ENCODE measurements at regions not wholly inside any gene's neighbourhood (a gene's known extent, or its start where the extent isn't known, plus 50 kb on each side); places are given as distances from the start of the nearest gene placed in this dataset.

DNA sequence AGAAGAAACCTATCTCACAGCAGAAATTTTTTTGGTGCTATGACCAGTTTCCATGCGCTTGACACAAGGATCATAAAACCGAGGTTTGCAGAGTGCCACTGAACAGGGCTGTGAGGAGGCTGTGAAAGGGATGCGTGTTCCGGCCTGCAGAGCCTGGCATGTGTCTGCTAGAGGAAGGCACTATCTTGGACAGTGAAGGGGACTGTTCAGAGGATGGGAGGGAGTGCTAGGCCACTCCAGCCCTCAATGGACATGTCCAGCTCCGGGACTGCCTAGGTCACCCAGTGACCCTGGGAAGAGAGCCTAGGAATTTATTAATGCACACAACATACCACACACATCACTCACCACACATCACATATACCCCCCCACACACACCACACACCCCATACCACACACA is 275.9 kb downstream of the GADD45G start:
- H3K4me3 Mint-ChIP-seq = no peak overlapping the region
- ChIA-PET POLR2A (no interaction called here), CTCF (interaction anchor here (2.0 kb wide), 1 partner anchor 278 kb away, joined by 5 read pairs; no protein-coding TSS in a partner anchor)
- no peak overlapping the region for H3K27ac Mint-ChIP-seq
- H3K27me3 Mint-ChIP-seq = no peaks in the 10 kb centered on the region
- intact Hi-C loops (cut with micrococcal nuclease) = no loop called here
- H3K4me1 Mint-ChIP-seq (ENCODE audit: low read depth) = no peaks in the 10 kb centered on the region
- ATAC-seq (no peak), DNase-seq (no peak)
- H3K36me3 Mint-ChIP-seq (ENCODE audit: low read depth) = no peaks in the 10 kb centered on the region
- TF ChIP-seq, protein P1, sequence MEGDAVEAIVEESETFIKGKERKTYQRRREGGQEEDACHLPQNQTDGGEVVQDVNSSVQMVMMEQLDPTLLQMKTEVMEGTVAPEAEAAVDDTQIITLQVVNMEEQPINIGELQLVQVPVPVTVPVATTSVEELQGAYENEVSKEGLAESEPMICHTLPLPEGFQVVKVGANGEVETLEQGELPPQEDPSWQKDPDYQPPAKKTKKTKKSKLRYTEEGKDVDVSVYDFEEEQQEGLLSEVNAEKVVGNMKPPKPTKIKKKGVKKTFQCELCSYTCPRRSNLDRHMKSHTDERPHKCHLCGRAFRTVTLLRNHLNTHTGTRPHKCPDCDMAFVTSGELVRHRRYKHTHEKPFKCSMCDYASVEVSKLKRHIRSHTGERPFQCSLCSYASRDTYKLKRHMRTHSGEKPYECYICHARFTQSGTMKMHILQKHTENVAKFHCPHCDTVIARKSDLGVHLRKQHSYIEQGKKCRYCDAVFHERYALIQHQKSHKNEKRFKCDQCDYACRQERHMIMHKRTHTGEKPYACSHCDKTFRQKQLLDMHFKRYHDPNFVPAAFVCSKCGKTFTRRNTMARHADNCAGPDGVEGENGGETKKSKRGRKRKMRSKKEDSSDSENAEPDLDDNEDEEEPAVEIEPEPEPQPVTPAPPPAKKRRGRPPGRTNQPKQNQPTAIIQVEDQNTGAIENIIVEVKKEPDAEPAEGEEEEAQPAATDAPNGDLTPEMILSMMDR (IDR thresholded peaks at IDR 0.05) = no peak
- no peaks in the 10 kb centered on the region for H3K9me3 Mint-ChIP-seq

DNA sequence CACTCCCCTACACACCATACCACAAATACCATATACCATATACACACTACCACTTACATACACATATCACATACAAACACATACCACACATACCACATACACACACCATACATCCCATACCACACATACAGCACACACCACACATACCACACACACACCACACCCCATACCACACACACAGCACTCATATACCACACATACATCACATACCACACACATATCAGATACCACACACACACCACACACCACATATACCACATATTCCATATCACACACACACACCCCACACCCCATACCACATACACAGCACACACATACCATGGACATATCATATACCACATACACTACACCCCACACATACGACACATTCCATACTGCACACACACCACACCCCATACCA is 276.6 kb downstream of the GADD45G start:
- intact Hi-C loops (cut with micrococcal nuclease) = no loop called here
- ChIA-PET CTCF (no interaction called here), POLR2A (no interaction called here)
- TF ChIP-seq, protein P1 (IDR thresholded peaks at IDR 0.05) = no peak
- ATAC-seq (no peak), DNase-seq (no peak)
- Mint-ChIP-seq H3K27ac (no peak overlapping the region), H3K4me1 (ENCODE audit: low read depth) (no peaks in the 10 kb centered on the region), H3K36me3 (ENCODE audit: low read depth) (no peaks in the 10 kb centered on the region), H3K4me3 (no peak overlapping the region), H3K9me3 (no peaks in the 10 kb centered on the region), H3K27me3 (no peaks in the 10 kb centered on the region)

DNA sequence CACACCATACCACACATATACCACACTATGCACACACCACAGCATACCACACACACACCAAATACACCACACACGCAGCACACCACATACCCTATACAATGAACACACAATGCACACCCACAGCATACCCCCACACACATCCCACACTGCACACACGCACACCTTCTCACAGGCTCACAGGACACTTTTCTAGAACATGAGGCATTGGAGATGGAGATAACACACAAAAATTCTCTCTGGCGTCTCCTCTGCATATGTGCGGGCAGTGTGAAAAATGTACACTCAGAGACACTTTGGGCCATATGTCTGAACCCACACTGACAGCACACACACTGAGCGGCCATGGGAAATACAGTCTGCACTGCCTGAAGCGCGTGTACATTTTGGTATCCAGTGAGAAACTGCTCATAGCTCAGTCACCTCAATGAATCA is 278.1 kb downstream of the GADD45G start:
- CTCF ChIA-PET = no interaction called here
- H3K27ac Mint-ChIP-seq = no peak overlapping the region
- H3K27me3 Mint-ChIP-seq = no peaks in the 10 kb centered on the region
- H3K9me3 Mint-ChIP-seq = no peaks in the 10 kb centered on the region
- DNase-seq (no peak), ATAC-seq (no peak)
- TF ChIP-seq, protein P1 (IDR thresholded peaks at IDR 0.05) = no peak
- intact Hi-C loops (cut with micrococcal nuclease) = no loop called here
- H3K4me1 Mint-ChIP-seq (ENCODE audit: low read depth) = no peaks in the 10 kb centered on the region
- no peak overlapping the region for H3K4me3 Mint-ChIP-seq
- no peaks in the 10 kb centered on the region for H3K36me3 Mint-ChIP-seq (ENCODE audit: low read depth)
- POLR2A ChIA-PET = no interaction called here

DNA sequence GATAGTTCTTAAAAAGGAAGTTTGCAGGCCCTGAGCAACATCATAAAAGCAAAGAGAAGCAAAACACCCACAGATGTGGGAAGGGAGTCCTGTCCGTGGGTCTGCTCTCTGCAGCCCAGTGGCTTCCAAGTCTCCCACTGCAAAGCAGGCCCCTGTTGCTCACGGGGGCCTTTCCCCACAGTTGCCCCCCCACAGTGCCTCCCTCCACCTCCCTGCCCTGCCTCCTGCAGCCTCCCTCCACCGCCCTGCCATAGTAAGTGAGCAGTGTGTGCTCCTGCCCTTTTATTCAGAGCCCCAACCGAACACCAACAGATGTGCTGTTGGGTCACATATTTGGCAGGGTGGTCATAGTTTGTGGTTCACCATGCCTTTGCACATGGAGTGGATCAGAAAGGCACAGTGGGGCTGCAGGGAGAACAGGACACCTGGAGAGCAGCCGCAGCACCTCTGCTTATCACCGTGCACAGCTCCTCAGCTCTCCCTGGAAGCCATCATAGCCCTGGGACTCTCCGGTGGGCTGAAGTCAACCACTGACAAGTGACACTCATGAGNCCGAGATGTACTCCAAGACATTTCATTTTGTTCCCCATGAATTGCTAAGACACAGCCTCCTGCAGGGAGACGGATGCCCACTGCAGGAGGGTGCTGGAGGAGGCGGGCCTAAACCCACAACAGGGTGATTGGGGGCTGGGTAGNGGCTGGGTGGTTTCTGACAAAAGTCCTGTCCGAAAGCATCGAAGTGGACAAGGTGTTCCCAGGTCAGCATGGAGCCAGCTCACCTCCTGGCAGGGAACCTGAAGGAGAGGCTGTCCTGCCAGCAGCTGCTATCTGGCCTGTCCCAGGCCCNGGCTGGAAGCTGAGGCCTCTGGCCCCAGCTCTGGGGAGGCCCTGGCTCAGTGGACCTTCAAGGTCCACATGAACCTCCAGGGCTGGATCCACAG is 278.9 kb downstream of the GADD45G start:
- intact Hi-C loops (cut with micrococcal nuclease) = no loop called here
- H3K36me3 Mint-ChIP-seq (ENCODE audit: low read depth) = no peaks in the 10 kb centered on the region
- H3K4me1 Mint-ChIP-seq (ENCODE audit: low read depth) = no peaks in the 10 kb centered on the region
- no peak for ATAC-seq
- no peak overlapping the region for H3K4me3 Mint-ChIP-seq
- ChIA-PET POLR2A (interaction anchor here (0.6 kb wide), 1 partner anchor 471 kb away, joined by 3 read pairs; no protein-coding TSS in a partner anchor), CTCF (interaction anchor here (0.8 kb wide), 1 partner anchor 282 kb away, joined by 3 read pairs; no protein-coding TSS in a partner anchor)
- no peak for DNase-seq
- H3K9me3 Mint-ChIP-seq = no peaks in the 10 kb centered on the region
- H3K27ac Mint-ChIP-seq = no peak overlapping the region
- TF ChIP-seq, protein P1 (IDR thresholded peaks at IDR 0.05) = no peak
- no peaks in the 10 kb centered on the region for H3K27me3 Mint-ChIP-seq

All from activated CD8-positive, alpha-beta T cell treated with anti-CD3 and anti-CD28 coated beads for 36 hours (primary cell).